Right atrium auricular region (tissue), 2 donors: ENCODE measurements at regions not wholly inside any gene's neighbourhood (a gene's known extent, or its start where the extent isn't known, plus 50 kb on each side); places are given as distances from the start of the nearest gene placed in this dataset.
"Not testable (repeated sequence)": the region's sequence is repeated elsewhere in the genome, so short reads cannot be mapped to it uniquely, and the experiment has no call there.

ENCODE experiments used
- DNase-seq: peaks from one replicate; pipeline ENCODE4 v3.0.0-alpha.2; 2019; ENCODE audit warnings: low spot score
- H3K27ac ChIP-seq, 2 donors: fragments of 200-600 bp; sonication (generic); 1 replicate in 1 of 2; 2 replicates in 1 of 2; pipeline ENCODE4 v1.5.1; 2016 to 2019
- H3K27me3 ChIP-seq, 2 donors: fragments of 200-600 bp; sonication (generic); one replicate each; pipeline versions ENCODE4 v1.5.1 to v1.6.0; 2017 to 2019
- H3K36me3 ChIP-seq: fragments of 200-600 bp; sonication (generic); one replicate; pipeline ENCODE4 v1.5.1; 2016
- H3K4me1 ChIP-seq, 2 donors: fragments of 200-600 bp; sonication (generic); one replicate each; pipeline versions ENCODE4 v1.5.1 to v1.6.0; 2017 to 2019
- H3K4me3 ChIP-seq, 2 donors: fragments of 200-600 bp; sonication (generic); 1 replicate in 1 of 2; 2 replicates in 1 of 2; pipeline ENCODE4 v1.5.1; 2017 to 2019; ENCODE audit warnings: mild to moderate bottlenecking in 1 of 2, moderate library complexity in 1 of 2
- H3K9me3 ChIP-seq, 2 donors: fragments of 200-600 bp; sonication (generic); one replicate each; pipeline ENCODE4 v1.5.1; 2019
- TF ChIP-seq, protein P1 (sequence below), 2 donors: fragments of 200-600 bp; sonication (generic); IDR thresholded peaks; one replicate each; pipeline ENCODE4 v1.5.1; 2019; ENCODE audit warnings: antibody characterized with exemption in 2 of 2

GRCh38 chr5:124825983-124826337, 79.5 kb upstream of the ZNF608 start:
- no peak for DNase-seq
- Histone ChIP-seq H3K27me3 (no peaks in the 10 kb centered on the region), H3K36me3 (no peaks in the 10 kb centered on the region), H3K9me3 (no peaks in the 10 kb centered on the region), H3K4me3 (no peak overlapping the region), H3K4me1 (peaks cover 0 to 17% of the 10 kb centered on the region in 2 donors), H3K27ac (no peak overlapping the region)
- TF ChIP-seq, protein P1, sequence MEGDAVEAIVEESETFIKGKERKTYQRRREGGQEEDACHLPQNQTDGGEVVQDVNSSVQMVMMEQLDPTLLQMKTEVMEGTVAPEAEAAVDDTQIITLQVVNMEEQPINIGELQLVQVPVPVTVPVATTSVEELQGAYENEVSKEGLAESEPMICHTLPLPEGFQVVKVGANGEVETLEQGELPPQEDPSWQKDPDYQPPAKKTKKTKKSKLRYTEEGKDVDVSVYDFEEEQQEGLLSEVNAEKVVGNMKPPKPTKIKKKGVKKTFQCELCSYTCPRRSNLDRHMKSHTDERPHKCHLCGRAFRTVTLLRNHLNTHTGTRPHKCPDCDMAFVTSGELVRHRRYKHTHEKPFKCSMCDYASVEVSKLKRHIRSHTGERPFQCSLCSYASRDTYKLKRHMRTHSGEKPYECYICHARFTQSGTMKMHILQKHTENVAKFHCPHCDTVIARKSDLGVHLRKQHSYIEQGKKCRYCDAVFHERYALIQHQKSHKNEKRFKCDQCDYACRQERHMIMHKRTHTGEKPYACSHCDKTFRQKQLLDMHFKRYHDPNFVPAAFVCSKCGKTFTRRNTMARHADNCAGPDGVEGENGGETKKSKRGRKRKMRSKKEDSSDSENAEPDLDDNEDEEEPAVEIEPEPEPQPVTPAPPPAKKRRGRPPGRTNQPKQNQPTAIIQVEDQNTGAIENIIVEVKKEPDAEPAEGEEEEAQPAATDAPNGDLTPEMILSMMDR (IDR thresholded peaks at IDR 0.05): no peak

DNA sequence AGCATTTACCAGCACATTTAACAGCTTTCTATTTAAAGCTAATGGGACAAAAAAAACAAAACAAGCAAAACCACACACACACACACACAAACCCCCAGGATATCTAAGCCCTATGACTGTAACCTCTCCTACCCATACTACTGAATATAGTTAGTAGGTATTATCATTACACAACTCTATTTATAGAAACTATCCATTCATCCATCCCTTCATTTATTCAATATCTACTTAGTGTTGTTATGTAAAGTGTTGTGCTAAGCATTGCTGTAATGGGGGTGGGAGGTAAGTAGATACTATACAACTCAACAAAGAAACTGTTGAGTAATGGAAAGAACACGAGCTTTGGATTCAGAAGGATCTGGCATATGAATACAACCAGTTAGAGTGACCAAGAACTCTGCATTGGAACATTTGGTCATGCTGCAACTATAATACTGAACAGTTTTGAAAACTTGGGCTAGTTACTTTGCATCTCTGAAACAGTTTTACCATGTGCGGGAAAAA, 82.3 kb upstream of the ZNF608 start:
- no peak overlapping the region for H3K4me3 ChIP-seq
- TF ChIP-seq, protein P1 (IDR thresholded peaks at IDR 0.05): no peak
- peaks cover 0 to 20% of the 10 kb centered on the region in 2 donors for H3K9me3 ChIP-seq
- no peaks in the 10 kb centered on the region for H3K27me3 ChIP-seq
- peaks cover 0 to 14% of the 10 kb centered on the region in 2 donors for H3K4me1 ChIP-seq
- DNase-seq: no peak
- H3K36me3 ChIP-seq: no peaks in the 10 kb centered on the region
- no peak overlapping the region for H3K27ac ChIP-seq

- H3K4me3 ChIP-seq: no peak overlapping the region
- H3K9me3 ChIP-seq: peaks cover 0 to 20% of the 10 kb centered on the region in 2 donors
- no peaks in the 10 kb centered on the region for H3K36me3 ChIP-seq
- no peaks in the 10 kb centered on the region for H3K4me1 ChIP-seq
- H3K27ac ChIP-seq: no peak overlapping the region
- no peak for DNase-seq
- TF ChIP-seq, protein P1 (IDR thresholded peaks at IDR 0.05): no peak
- no peaks in the 10 kb centered on the region for H3K27me3 ChIP-seq
Observed at GRCh38 chr5:124831687-124832240, 85.3 kb upstream of the ZNF608 start.

- no peak for DNase-seq
- no peak overlapping the region for H3K4me3 ChIP-seq
- peaks cover 0 to 20% of the 10 kb centered on the region in 2 donors for H3K9me3 ChIP-seq
- no peaks in the 10 kb centered on the region for H3K36me3 ChIP-seq
- no peak overlapping the region for H3K27ac ChIP-seq
- H3K4me1 ChIP-seq: no peaks in the 10 kb centered on the region
- TF ChIP-seq, protein P1 (IDR thresholded peaks at IDR 0.05): no peak
- H3K27me3 ChIP-seq: no peaks in the 10 kb centered on the region
Observed at GRCh38 chr5:124832510-124832909, 86.1 kb upstream of the ZNF608 start.

- not testable (repeated sequence) for H3K27me3 ChIP-seq, H3K27ac ChIP-seq, DNase-seq, H3K4me1 ChIP-seq, H3K4me3 ChIP-seq, H3K36me3 ChIP-seq
- H3K9me3 ChIP-seq: peaks cover 0 to 20% of the 10 kb centered on the region in 2 donors
Observed at GRCh38 chr5:124836314-124836713, 89.9 kb upstream of the ZNF608 start.

DNA sequence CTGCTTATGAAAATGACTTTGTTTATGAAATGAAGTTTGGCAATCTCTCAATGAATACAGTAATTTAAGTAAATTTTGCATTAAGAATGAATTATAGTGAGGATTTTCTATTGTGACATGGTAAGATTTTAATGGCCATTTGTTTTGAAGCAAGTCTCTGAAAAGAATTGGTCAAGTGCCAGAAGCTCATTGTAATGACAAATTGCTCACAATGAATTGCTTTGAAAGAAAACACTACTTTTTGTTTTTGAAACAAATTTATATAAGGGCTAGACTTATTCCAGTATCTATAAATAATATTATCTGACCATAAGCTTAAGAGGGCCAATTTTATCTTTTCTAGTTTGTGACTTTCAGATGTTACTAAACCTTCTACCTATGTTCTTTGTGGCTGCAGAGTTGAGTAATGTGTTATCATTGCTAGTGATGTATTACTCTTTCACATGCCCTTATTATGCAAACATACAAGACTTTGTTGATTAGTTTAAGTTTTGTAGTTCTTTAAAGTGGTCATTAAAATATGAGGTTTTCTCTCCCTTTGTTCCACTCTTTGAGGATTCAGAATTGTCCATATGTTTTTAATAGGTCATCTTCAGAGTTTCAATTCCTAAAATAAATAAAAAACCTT, 93.0 kb upstream of the ZNF608 start:
- Histone ChIP-seq H3K36me3 (no peaks in the 10 kb centered on the region), H3K27ac (no peak overlapping the region), H3K9me3 (no peaks in the 10 kb centered on the region), H3K4me1 (no peaks in the 10 kb centered on the region), H3K4me3 (no peak overlapping the region), H3K27me3 (no peaks in the 10 kb centered on the region)
- TF ChIP-seq, protein P1 (IDR thresholded peaks at IDR 0.05): no peak
- DNase-seq: no peak
